GM23338 (cell line): ENCODE measurements at regions not wholly inside any gene's neighbourhood (a gene's known extent, or its start where the extent isn't known, plus 50 kb on each side); places are given as distances from the start of the nearest gene placed in this dataset.

ENCODE experiments used
- CREB1 ChIP-seq: fragments of 250-450 bp; sonication (Bioruptor Pico); IDR thresholded peaks from 2 replicates; pipeline ENCODE4 v1.5.0; 2020; ENCODE audit warnings: low read depth, mild to moderate bottlenecking, moderate library complexity
- EZH2 ChIP-seq: fragments of 200-600 bp; sonication (generic); IDR thresholded peaks from one replicate; pipeline ENCODE4 v1.8.0; 2017; ENCODE audit warnings: antibody characterized with exemption, mild to moderate bottlenecking, low read depth; ENCODE audit not compliant: unreplicated experiment
- JUNB ChIP-seq: IDR thresholded peaks from one replicate; pipeline ENCODE4 v1.6.1; 2016; ENCODE audit warnings: antibody characterized with exemption; ENCODE audit not compliant: unreplicated experiment
- NANOG ChIP-seq: IDR thresholded peaks from 2 replicates; pipeline ENCODE4 v1.6.1; 2016; ENCODE audit warnings: antibody characterized with exemption, borderline replicate concordance
- POLR2AphosphoS5 ChIP-seq: IDR thresholded peaks from 2 replicates; pipeline ENCODE4 v1.6.1; 2016; ENCODE audit warnings: antibody characterized with exemption, low read depth
- STAT1 ChIP-seq: IDR thresholded peaks from one replicate; pipeline ENCODE4 v1.6.1; 2016; ENCODE audit warnings: antibody characterized with exemption; ENCODE audit not compliant: unreplicated experiment
- TF ChIP-seq, protein P1 (sequence below), 2 experiments: fragments of 200-600 bp in 1 of 2; sonication (generic) in 1 of 2; conservative IDR thresholded peaks; 2 replicates each; pipeline versions ENCODE4 v1.5.1 to v1.6.1; 2016 to 2017; ENCODE audit warnings: antibody characterized with exemption in 2 of 2, low read depth in 2 of 2, mild to moderate bottlenecking in 2 of 2, moderate library complexity in 1 of 2
- TF ChIP-seq, protein P2 (sequence below): IDR thresholded peaks from one replicate; pipeline ENCODE4 v1.6.1; 2018; ENCODE audit warnings: antibody characterized with exemption; ENCODE audit not compliant: unreplicated experiment
- TF ChIP-seq, protein P3 (sequence below): IDR thresholded peaks from 2 replicates; pipeline ENCODE4 v1.6.1; 2016; ENCODE audit warnings: antibody characterized with exemption

DNA sequence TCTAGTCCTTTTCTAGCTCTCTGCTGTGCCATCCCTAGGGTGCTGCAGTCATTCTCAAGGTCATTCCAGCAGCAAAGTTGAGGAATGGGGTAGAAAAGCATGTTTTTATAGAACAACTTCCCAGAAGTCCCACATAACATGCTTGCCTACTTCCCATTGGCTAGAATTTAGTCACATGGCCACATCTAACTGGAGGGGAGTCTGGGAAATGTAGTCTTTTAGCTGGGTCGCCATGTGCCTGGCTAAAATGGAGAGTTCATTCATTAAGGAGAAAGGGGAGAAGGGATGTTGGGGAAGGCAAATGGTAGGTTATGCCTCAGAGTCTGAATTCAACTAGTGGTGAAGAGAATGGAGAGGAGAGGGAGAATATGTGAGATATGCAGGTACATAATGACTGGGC is 85.7 kb downstream of the SLC4A3 start:
- TF ChIP-seq, protein P1, sequence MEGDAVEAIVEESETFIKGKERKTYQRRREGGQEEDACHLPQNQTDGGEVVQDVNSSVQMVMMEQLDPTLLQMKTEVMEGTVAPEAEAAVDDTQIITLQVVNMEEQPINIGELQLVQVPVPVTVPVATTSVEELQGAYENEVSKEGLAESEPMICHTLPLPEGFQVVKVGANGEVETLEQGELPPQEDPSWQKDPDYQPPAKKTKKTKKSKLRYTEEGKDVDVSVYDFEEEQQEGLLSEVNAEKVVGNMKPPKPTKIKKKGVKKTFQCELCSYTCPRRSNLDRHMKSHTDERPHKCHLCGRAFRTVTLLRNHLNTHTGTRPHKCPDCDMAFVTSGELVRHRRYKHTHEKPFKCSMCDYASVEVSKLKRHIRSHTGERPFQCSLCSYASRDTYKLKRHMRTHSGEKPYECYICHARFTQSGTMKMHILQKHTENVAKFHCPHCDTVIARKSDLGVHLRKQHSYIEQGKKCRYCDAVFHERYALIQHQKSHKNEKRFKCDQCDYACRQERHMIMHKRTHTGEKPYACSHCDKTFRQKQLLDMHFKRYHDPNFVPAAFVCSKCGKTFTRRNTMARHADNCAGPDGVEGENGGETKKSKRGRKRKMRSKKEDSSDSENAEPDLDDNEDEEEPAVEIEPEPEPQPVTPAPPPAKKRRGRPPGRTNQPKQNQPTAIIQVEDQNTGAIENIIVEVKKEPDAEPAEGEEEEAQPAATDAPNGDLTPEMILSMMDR (conservative IDR thresholded peaks at IDR 0.05; ENCODE audit: low read depth in 2 of 2) = no peak
- TF ChIP-seq JUNB (no peak), EZH2 (no peak), CREB1 (CRISPR knock-in tag) (no peak), STAT1 (no peak), NANOG (no peak), POLR2AphosphoS5 (no peak)
- TF ChIP-seq, protein P2, sequence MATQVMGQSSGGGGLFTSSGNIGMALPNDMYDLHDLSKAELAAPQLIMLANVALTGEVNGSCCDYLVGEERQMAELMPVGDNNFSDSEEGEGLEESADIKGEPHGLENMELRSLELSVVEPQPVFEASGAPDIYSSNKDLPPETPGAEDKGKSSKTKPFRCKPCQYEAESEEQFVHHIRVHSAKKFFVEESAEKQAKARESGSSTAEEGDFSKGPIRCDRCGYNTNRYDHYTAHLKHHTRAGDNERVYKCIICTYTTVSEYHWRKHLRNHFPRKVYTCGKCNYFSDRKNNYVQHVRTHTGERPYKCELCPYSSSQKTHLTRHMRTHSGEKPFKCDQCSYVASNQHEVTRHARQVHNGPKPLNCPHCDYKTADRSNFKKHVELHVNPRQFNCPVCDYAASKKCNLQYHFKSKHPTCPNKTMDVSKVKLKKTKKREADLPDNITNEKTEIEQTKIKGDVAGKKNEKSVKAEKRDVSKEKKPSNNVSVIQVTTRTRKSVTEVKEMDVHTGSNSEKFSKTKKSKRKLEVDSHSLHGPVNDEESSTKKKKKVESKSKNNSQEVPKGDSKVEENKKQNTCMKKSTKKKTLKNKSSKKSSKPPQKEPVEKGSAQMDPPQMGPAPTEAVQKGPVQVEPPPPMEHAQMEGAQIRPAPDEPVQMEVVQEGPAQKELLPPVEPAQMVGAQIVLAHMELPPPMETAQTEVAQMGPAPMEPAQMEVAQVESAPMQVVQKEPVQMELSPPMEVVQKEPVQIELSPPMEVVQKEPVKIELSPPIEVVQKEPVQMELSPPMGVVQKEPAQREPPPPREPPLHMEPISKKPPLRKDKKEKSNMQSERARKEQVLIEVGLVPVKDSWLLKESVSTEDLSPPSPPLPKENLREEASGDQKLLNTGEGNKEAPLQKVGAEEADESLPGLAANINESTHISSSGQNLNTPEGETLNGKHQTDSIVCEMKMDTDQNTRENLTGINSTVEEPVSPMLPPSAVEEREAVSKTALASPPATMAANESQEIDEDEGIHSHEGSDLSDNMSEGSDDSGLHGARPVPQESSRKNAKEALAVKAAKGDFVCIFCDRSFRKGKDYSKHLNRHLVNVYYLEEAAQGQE = no peak
- TF ChIP-seq, protein P3, sequence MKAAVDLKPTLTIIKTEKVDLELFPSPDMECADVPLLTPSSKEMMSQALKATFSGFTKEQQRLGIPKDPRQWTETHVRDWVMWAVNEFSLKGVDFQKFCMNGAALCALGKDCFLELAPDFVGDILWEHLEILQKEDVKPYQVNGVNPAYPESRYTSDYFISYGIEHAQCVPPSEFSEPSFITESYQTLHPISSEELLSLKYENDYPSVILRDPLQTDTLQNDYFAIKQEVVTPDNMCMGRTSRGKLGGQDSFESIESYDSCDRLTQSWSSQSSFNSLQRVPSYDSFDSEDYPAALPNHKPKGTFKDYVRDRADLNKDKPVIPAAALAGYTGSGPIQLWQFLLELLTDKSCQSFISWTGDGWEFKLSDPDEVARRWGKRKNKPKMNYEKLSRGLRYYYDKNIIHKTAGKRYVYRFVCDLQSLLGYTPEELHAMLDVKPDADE = peak; percentile 62; the same call in 1 of the 2 replicates
